Activated CD8-positive, alpha-beta memory T cell treated with anti-CD3 and anti-CD28 coated beads for 24 hours (primary cell): ENCODE measurements at regions not wholly inside any gene's neighbourhood (a gene's known extent, or its start where the extent isn't known, plus 50 kb on each side); places are given as distances from the start of the nearest gene placed in this dataset.
"Not testable (repeated sequence)": the region's sequence is repeated elsewhere in the genome, so short reads cannot be mapped to it uniquely, and the experiment has no call there.

ENCODE experiments used
- DNase-seq: peaks from one replicate; pipeline ENCODE4 v3.0.0-alpha.2; 2020

- not testable (repeated sequence) for DNase-seq
Measured at GRCh38 chr12:20093190-20093810, 275.0 kb upstream of the PDE3A start.

GRCh38 chr12:20096430-20096829, 271.9 kb upstream of the PDE3A start:
- no peak for DNase-seq

- no peak for DNase-seq
Measured at GRCh38 chr12:20097626-20098025, 270.7 kb upstream of the PDE3A start.

GRCh38 chr12:20099395-20100183, 268.7 kb upstream of the PDE3A start:
- no peak for DNase-seq

- DNase-seq: no peak
Measured at GRCh38 chr12:20101046-20101445, 267.3 kb upstream of the PDE3A start.

GRCh38 chr12:20105943-20106342, 262.4 kb upstream of the PDE3A start:
- no peak for DNase-seq

- no peak for DNase-seq
Measured at GRCh38 chr12:20109676-20110075, 258.7 kb upstream of the PDE3A start.

GRCh38 chr12:20115371-20115770, 253.0 kb upstream of the PDE3A start:
- not testable (repeated sequence) for DNase-seq

- DNase-seq: no peak
Measured at GRCh38 chr12:20119596-20120402, 248.5 kb upstream of the PDE3A start.

GRCh38 chr12:20120403-20120725, 248.0 kb upstream of the PDE3A start:
- DNase-seq: no peak

- no peak for DNase-seq
Measured at GRCh38 chr12:20122274-20122673, 246.1 kb upstream of the PDE3A start.

- DNase-seq: no peak
Measured at GRCh38 chr12:20123465-20123864, 244.9 kb upstream of the PDE3A start.

GRCh38 chr12:20125276-20125798, 243.0 kb upstream of the PDE3A start:
- DNase-seq: no peak

GRCh38 chr12:20126601-20127000, 241.7 kb upstream of the PDE3A start:
- no peak for DNase-seq

- DNase-seq: no peak
Measured at GRCh38 chr12:20127413-20127812, 240.9 kb upstream of the PDE3A start.

- DNase-seq: no peak
Measured at GRCh38 chr12:20128928-20129327, 239.4 kb upstream of the PDE3A start.

GRCh38 chr12:20132818-20133217, 235.5 kb upstream of the PDE3A start:
- DNase-seq: no peak

GRCh38 chr12:20134652-20135051, 233.7 kb upstream of the PDE3A start:
- DNase-seq: no peak

- no peak for DNase-seq
Measured at GRCh38 chr12:20140751-20141150, 227.6 kb upstream of the PDE3A start.

GRCh38 chr12:20142316-20142715, 226.0 kb upstream of the PDE3A start:
- no peak for DNase-seq

GRCh38 chr12:20142956-20143355, 225.4 kb upstream of the PDE3A start:
- DNase-seq: no peak

- DNase-seq: no peak
Measured at GRCh38 chr12:20144341-20144740, 224.0 kb upstream of the PDE3A start.

- no peak for DNase-seq
Measured at GRCh38 chr12:20148241-20148640, 220.1 kb upstream of the PDE3A start.
